ENCODE measurements at regions not wholly inside any gene's neighbourhood (a gene's known extent, or its start where the extent isn't known, plus 50 kb on each side); places are given as distances from the start of the nearest gene placed in this dataset.
A peak's percentile ranks its signal among the peaks of the same experiment; 100 is the strongest.

GRCh38 chr5:126354858-126355731 lies 68.1 kb upstream of the GRAMD2B start:
- peaks cover 13 to 18% (median 14%) of the 10 kb centered on the region in 3 donors for H3K4me1 Mint-ChIP-seq
- H3K9me3 Mint-ChIP-seq: no peaks in the 10 kb centered on the region
- H3K4me1 ChIP-seq (ENCODE audit: control insufficient read depth in 1 of 2, extremely low read depth in 1 of 2, insufficient read depth in 2 of 2, low read length in 2 of 2): peaks cover 2 to 7% of the 10 kb centered on the region in 2 experiments
- H3K36me3 Mint-ChIP-seq: no peaks in the 10 kb centered on the region
- DNase-seq (peak in 1 of 35 experiments; percentile 8), ATAC-seq (replicated peaks in 1 of 4) (no peak)
- 60% methylated on average over 2 of the region's 5 CpGs for WGBS (ENCODE audit: insufficient coverage)
- no peak overlapping the region for H3K27ac ChIP-seq (ENCODE audit: low read length)
- no peak overlapping the region for H3K4me3 ChIP-seq (ENCODE audit: control insufficient read depth in 1 of 2, extremely low read depth in 1 of 2, low read length in 1 of 2)
- CTCF ChIA-PET: interaction anchor here (0.6 to 9.1 kb wide), 13 partner anchors 16 to 423 kb away, joined by 3 to 76 read pairs (median 5); no protein-coding TSS in a partner anchor
- no peak overlapping the region for H3K4me3 Mint-ChIP-seq
- H3K9me3 ChIP-seq: no peaks in the 10 kb centered on the region
- POLR2A ChIA-PET: interaction anchor here (0.5 to 0.6 kb wide), 3 partner anchors 106 to 1655 kb away, joined by 3 to 4 read pairs (median 4); no protein-coding TSS in a partner anchor
- H3K27me3 Mint-ChIP-seq: peaks cover 0 to 2% of the 10 kb centered on the region in 2 donors
- H3K27ac Mint-ChIP-seq: no peak overlapping the region
- no peaks in the 10 kb centered on the region for H3K36me3 ChIP-seq (ENCODE audit: control insufficient read depth in 2 of 2, extremely low read depth in 1 of 2, insufficient read depth in 1 of 2, low read length in 1 of 2)
- no peaks in the 10 kb centered on the region for H3K27me3 ChIP-seq (replicated peaks in 1 of 2; ENCODE audit: control insufficient read depth in 2 of 2, extremely low read depth in 1 of 2, insufficient read depth in 2 of 2, low read length in 1 of 2)

DNA sequence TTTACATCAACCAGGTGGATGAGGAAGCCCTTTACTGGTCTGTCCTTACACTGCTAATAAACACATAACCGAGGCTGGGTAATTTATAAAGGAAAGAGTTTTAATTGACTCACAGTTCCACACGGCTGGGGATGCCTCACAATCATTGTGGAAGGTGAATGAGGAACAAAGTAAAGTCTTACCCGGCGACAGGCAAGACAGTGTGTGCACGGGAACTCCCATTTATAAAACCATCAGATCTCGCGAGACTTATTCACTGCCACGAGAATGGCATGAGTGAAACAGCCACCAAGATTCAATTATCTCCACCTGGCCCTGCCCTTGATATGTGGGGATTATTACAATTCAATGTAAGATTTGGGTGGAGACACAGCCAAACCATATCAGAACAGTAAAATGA lies 67.3 kb upstream of the GRAMD2B start:
- H3K27ac Mint-ChIP-seq: no peak overlapping the region
- DNase-seq: no peak

DNA sequence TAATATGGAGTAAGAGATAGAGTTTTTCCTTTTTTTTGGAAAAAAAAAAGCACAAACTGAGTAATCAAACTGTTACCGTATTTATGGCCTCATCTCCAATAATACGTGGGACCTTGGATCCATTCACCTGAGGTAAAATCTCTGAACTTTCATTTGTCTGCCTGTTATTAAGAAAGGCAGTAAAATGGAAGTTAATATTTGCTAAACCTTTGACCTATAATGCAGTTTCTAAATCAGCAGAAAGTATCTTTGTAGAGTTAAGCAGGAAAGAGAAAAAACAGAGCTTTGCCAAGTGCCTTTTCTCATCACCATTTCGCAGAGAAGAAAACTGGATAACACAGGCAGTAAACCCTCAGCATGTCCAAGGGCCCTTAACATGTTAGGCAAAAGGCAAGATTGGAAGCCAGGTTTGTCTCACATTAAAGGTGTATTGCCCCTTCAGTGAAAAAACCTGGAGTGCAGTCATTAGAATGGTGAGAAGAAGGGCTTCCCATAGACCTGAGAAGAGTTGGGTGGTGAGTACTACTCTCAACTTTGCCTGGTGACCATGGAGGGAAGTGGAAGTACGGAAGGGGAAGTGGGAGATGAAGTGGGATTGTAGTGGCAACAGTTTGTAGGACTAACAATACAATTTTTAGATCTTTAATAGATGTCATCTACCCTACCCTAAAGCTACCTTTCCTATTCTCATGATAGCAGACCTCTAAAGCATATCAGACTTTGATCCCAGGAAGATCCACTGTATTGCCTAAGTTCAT lies 65.4 kb upstream of the GRAMD2B start:
- no peak for ATAC-seq (replicated peaks in 1 of 4)
- DNase-seq: no peak
- no peaks in the 10 kb centered on the region for H3K9me3 ChIP-seq
- no peak overlapping the region for H3K27ac ChIP-seq (ENCODE audit: low read length)
- H3K4me3 ChIP-seq (ENCODE audit: control insufficient read depth in 1 of 2, extremely low read depth in 1 of 2, low read length in 1 of 2): no peak overlapping the region
- Mint-ChIP-seq H3K36me3 (no peaks in the 10 kb centered on the region), H3K27me3 (no peaks in the 10 kb centered on the region), H3K9me3 (no peaks in the 10 kb centered on the region), H3K4me1 (peaks cover 13 to 18% (median 14%) of the 10 kb centered on the region in 3 donors), H3K27ac (no peak overlapping the region), H3K4me3 (no peak overlapping the region)
- H3K36me3 ChIP-seq (ENCODE audit: control insufficient read depth in 2 of 2, extremely low read depth in 1 of 2, insufficient read depth in 1 of 2, low read length in 1 of 2): no peaks in the 10 kb centered on the region
- no peaks in the 10 kb centered on the region for H3K27me3 ChIP-seq (replicated peaks in 1 of 2; ENCODE audit: control insufficient read depth in 2 of 2, extremely low read depth in 1 of 2, insufficient read depth in 2 of 2, low read length in 1 of 2)
- H3K4me1 ChIP-seq (ENCODE audit: control insufficient read depth in 1 of 2, extremely low read depth in 1 of 2, insufficient read depth in 2 of 2, low read length in 2 of 2): peaks cover 2 to 7% of the 10 kb centered on the region in 2 experiments
- no CpG with 5 or more reads among the region's 4 CpGs for WGBS (ENCODE audit: insufficient coverage)
- ChIA-PET CTCF (interaction anchor here (0.5 to 9.1 kb wide), 12 partner anchors 13 to 1725 kb away, joined by 3 to 76 read pairs (median 3); no protein-coding TSS in a partner anchor), POLR2A (no interaction called here)

More for the DNA sequence above, 67.3 kb upstream of the GRAMD2B start:
- ChIA-PET CTCF (interaction anchor here (0.9 to 9.1 kb wide), 4 partner anchors 17 to 185 kb away, joined by 3 to 76 read pairs (median 31); no protein-coding TSS in a partner anchor), POLR2A (interaction anchor here in 1 of 2 donors (0.6 kb wide), 1 partner anchor 1654 kb away, joined by 3 read pairs; no protein-coding TSS in a partner anchor)
- Mint-ChIP-seq H3K4me1 (peaks cover 13 to 18% (median 14%) of the 10 kb centered on the region in 3 donors), H3K36me3 (no peaks in the 10 kb centered on the region), H3K27me3 (peaks cover 0 to 2% of the 10 kb centered on the region in 2 donors), H3K9me3 (no peaks in the 10 kb centered on the region), H3K4me3 (no peak overlapping the region)
- WGBS (ENCODE audit: insufficient coverage): no CpG with 5 or more reads among the region's 8 CpGs
- H3K4me1 ChIP-seq (ENCODE audit: control insufficient read depth in 1 of 2, extremely low read depth in 1 of 2, insufficient read depth in 2 of 2, low read length in 2 of 2): peaks cover 2 to 7% of the 10 kb centered on the region in 2 experiments
- H3K9me3 ChIP-seq: no peaks in the 10 kb centered on the region
- no peaks in the 10 kb centered on the region for H3K27me3 ChIP-seq (replicated peaks in 1 of 2; ENCODE audit: control insufficient read depth in 2 of 2, extremely low read depth in 1 of 2, insufficient read depth in 2 of 2, low read length in 1 of 2)
- H3K27ac ChIP-seq (ENCODE audit: low read length): no peak overlapping the region
- no peak for ATAC-seq (replicated peaks in 1 of 4)
- no peaks in the 10 kb centered on the region for H3K36me3 ChIP-seq (ENCODE audit: control insufficient read depth in 2 of 2, extremely low read depth in 1 of 2, insufficient read depth in 1 of 2, low read length in 1 of 2)
- H3K4me3 ChIP-seq (ENCODE audit: control insufficient read depth in 1 of 2, extremely low read depth in 1 of 2, low read length in 1 of 2): no peak overlapping the region

- Mint-ChIP-seq H3K9me3 (no peaks in the 10 kb centered on the region), H3K4me3 (no peak overlapping the region), H3K36me3 (no peaks in the 10 kb centered on the region), H3K27me3 (no peaks in the 10 kb centered on the region), H3K27ac (no peak overlapping the region), H3K4me1 (peaks cover 13 to 18% (median 14%) of the 10 kb centered on the region in 3 donors)
- no peak overlapping the region for H3K4me3 ChIP-seq (ENCODE audit: control insufficient read depth in 1 of 2, extremely low read depth in 1 of 2, low read length in 1 of 2)
- POLR2A ChIA-PET: interaction anchor here in 1 of 2 donors (0.5 kb wide), 1 partner anchor 381 kb away, joined by 9 read pairs; no protein-coding TSS in a partner anchor
- peak in 1 of 35 experiments; percentile 6 for DNase-seq
- H3K4me1 ChIP-seq (ENCODE audit: control insufficient read depth in 1 of 2, extremely low read depth in 1 of 2, insufficient read depth in 2 of 2, low read length in 2 of 2): peaks cover 2 to 7% of the 10 kb centered on the region in 2 experiments
- CTCF ChIA-PET: interaction anchor here (0.5 to 9.1 kb wide), 9 partner anchors 11 to 288 kb away, joined by 3 to 76 read pairs (median 4); no protein-coding TSS in a partner anchor
- H3K36me3 ChIP-seq (ENCODE audit: control insufficient read depth in 2 of 2, extremely low read depth in 1 of 2, insufficient read depth in 1 of 2, low read length in 1 of 2): no peaks in the 10 kb centered on the region
- 38% methylated on average over 2 of the region's 4 CpGs for WGBS (ENCODE audit: insufficient coverage)
- H3K9me3 ChIP-seq: no peaks in the 10 kb centered on the region
- no peak for ATAC-seq (replicated peaks in 1 of 4)
- no peak overlapping the region for H3K27ac ChIP-seq (ENCODE audit: low read length)
- no peaks in the 10 kb centered on the region for H3K27me3 ChIP-seq (replicated peaks in 1 of 2; ENCODE audit: control insufficient read depth in 2 of 2, extremely low read depth in 1 of 2, insufficient read depth in 2 of 2, low read length in 1 of 2)
These were observed 64.7 kb upstream of the GRAMD2B start for GRCh38 chr5:126358525-126358924.

DNA sequence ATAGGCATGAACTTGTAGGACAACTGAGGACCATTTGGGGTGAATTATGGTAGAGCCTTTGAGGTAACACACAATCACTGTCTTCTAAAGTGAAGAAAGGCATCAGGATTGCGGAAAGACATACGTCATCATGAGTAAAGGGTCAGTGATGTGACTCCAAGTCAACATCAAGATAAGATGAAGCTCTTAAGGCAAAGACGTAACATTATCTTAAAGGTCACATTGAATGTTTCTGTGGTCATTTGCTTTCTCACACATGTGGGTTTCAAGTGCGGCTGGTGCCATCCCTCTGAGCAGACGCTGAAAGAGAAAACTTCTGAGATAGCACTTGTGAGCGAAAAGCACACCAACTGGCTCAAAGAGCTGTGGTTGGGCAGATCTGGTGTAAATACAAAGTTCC lies 63.3 kb upstream of the GRAMD2B start:
- ATAC-seq (replicated peaks in 1 of 4): no peak
- 86% methylated on average over 6 of the region's 6 CpGs for WGBS (ENCODE audit: insufficient coverage)
- no peak overlapping the region for H3K4me3 Mint-ChIP-seq
- CTCF ChIA-PET: interaction anchor here in 1 of 2 donors (9.1 kb wide), 1 partner anchor 181 kb away, joined by 76 read pairs; no protein-coding TSS in a partner anchor
- Histone ChIP-seq H3K4me1 (ENCODE audit: control insufficient read depth in 1 of 2, extremely low read depth in 1 of 2, insufficient read depth in 2 of 2, low read length in 2 of 2) (peaks cover 0 to under 1% of the 10 kb centered on the region in 2 experiments), H3K36me3 (ENCODE audit: control insufficient read depth in 2 of 2, extremely low read depth in 1 of 2, insufficient read depth in 1 of 2, low read length in 1 of 2) (no peaks in the 10 kb centered on the region), H3K9me3 (no peaks in the 10 kb centered on the region), H3K27me3 (replicated peaks in 1 of 2; ENCODE audit: control insufficient read depth in 2 of 2, extremely low read depth in 1 of 2, insufficient read depth in 2 of 2, low read length in 1 of 2) (no peaks in the 10 kb centered on the region), H3K27ac (ENCODE audit: low read length) (no peak overlapping the region), H3K4me3 (ENCODE audit: control insufficient read depth in 1 of 2, extremely low read depth in 1 of 2, low read length in 1 of 2) (no peak overlapping the region)
- no peaks in the 10 kb centered on the region for H3K9me3 Mint-ChIP-seq
- H3K27me3 Mint-ChIP-seq: no peaks in the 10 kb centered on the region
- POLR2A ChIA-PET: no interaction called here
- H3K4me1 Mint-ChIP-seq: peaks cover 4 to 8% (median 6%) of the 10 kb centered on the region in 3 donors
- H3K36me3 Mint-ChIP-seq: no peaks in the 10 kb centered on the region
- H3K27ac Mint-ChIP-seq: no peak overlapping the region
- no peak for DNase-seq

GRCh38 chr5:126360467-126360866 lies 62.7 kb upstream of the GRAMD2B start:
- Histone ChIP-seq H3K9me3 (no peaks in the 10 kb centered on the region), H3K27me3 (replicated peaks in 1 of 2; ENCODE audit: control insufficient read depth in 2 of 2, extremely low read depth in 1 of 2, insufficient read depth in 2 of 2, low read length in 1 of 2) (no peaks in the 10 kb centered on the region), H3K4me1 (ENCODE audit: control insufficient read depth in 1 of 2, extremely low read depth in 1 of 2, insufficient read depth in 2 of 2, low read length in 2 of 2) (no peaks in the 10 kb centered on the region), H3K27ac (ENCODE audit: low read length) (no peak overlapping the region), H3K36me3 (ENCODE audit: control insufficient read depth in 2 of 2, extremely low read depth in 1 of 2, insufficient read depth in 1 of 2, low read length in 1 of 2) (no peaks in the 10 kb centered on the region), H3K4me3 (ENCODE audit: control insufficient read depth in 1 of 2, extremely low read depth in 1 of 2, low read length in 1 of 2) (no peak overlapping the region)
- DNase-seq: no peak
- ATAC-seq (replicated peaks in 1 of 4): no peak
- ChIA-PET POLR2A (no interaction called here), CTCF (interaction anchor here in 1 of 2 donors (9.1 kb wide), 1 partner anchor 180 kb away, joined by 76 read pairs; no protein-coding TSS in a partner anchor)
- Mint-ChIP-seq H3K9me3 (no peaks in the 10 kb centered on the region), H3K27me3 (no peaks in the 10 kb centered on the region), H3K27ac (no peak overlapping the region), H3K36me3 (no peaks in the 10 kb centered on the region), H3K4me1 (peaks cover 0 to 2% (median 0%) of the 10 kb centered on the region in 3 donors), H3K4me3 (no peak overlapping the region)
- WGBS (ENCODE audit: insufficient coverage): no CpG with 5 or more reads among the region's 1 CpG

All from T-cell (primary cell).